GM12878 (cell line): ENCODE measurements at regions not wholly inside any gene's neighbourhood (a gene's known extent, or its start where the extent isn't known, plus 50 kb on each side); places are given as distances from the start of the nearest gene placed in this dataset.

Experiments used
- ATAC-seq: fragments of 200-7000 bp; cut with Tn5 transposase; 3 replicates; pipeline ENCODE4 v1.9.1; 2020; ENCODE audit warnings: mild to moderate bottlenecking, moderate library complexity
- BruUV-seq: library from RNA; stranded (reverse); fragments of 400-500 nt; replicated peaks from 2 replicates; lab custom pipeline; 2021; lab: Mats Ljungman, UMichigan
- CTCF ChIA-PET: fragments of 300-600 bp; sonication (Branson Sonifier 250); formaldehyde crosslinking; extraction: SDS; loops from one replicate; lab custom pipeline; 2021; ENCODE audit warnings: inconsistent platforms; lab: Yijun Ruan, JAX
- POLR2A ChIA-PET: fragments of 350-600 bp; formaldehyde crosslinking; extraction: SDS; loops from one replicate; lab custom pipeline; 2021; ENCODE audit warnings: inconsistent platforms; lab: Charles Lee
- RAD21 ChIA-PET: fragments of 300-600 bp; sonication (Branson Sonifier 250); formaldehyde crosslinking; loops from one replicate; lab custom pipeline; 2023; ENCODE audit warnings: antibody characterized with exemption; ENCODE audit not compliant: unreplicated experiment; lab: Charles Lee
- SMC1A ChIA-PET: fragments of 300-600 bp; sonication (Branson Sonifier 250); formaldehyde crosslinking; loops from one replicate; lab custom pipeline; 2023; ENCODE audit not compliant: unreplicated experiment, uncharacterized antibody; lab: Charles Lee
- DNase-seq: peaks from one replicate; pipeline ENCODE4 v3.0.0-alpha.2; 2011; ENCODE audit warnings: low read depth, low spot score
- FAIRE-seq: peaks from 3 replicates; lab custom pipeline; 2011; peaks lifted over from hg19 to GRCh38; lab: Jason Lieb, UNC
- H2AFZ ChIP-seq: 2 replicates; pipeline ENCODE4 v1.6.0; 2011; ENCODE audit warnings: low read depth, low read length, control low read depth; ENCODE audit not compliant: control insufficient read depth
- H3K27ac ChIP-seq: 2 replicates; pipeline ENCODE4 v1.5.1; 2011; ENCODE audit warnings: control low read depth; ENCODE audit not compliant: control insufficient read depth, insufficient read depth
- H3K27me3 ChIP-seq, 2 experiments: replicated peaks in 1 of 2; 2 replicates each; pipeline versions ENCODE4 v1.6.0 to v1.6.1; 2011; ENCODE audit warnings: low read length in 1 of 2; ENCODE audit not compliant: control insufficient read depth in 2 of 2, insufficient read depth in 2 of 2
- H3K36me3 ChIP-seq, 2 experiments: 2 replicates each; pipeline ENCODE4 v1.5.1; 2011; ENCODE audit warnings: low read length in 1 of 2; ENCODE audit not compliant: control insufficient read depth in 2 of 2, insufficient read depth in 2 of 2
- H3K4me1 ChIP-seq: 2 replicates; pipeline ENCODE4 v1.6.1; 2011; ENCODE audit warnings: mild to moderate bottlenecking, low read length, moderate library complexity, mixed read lengths; ENCODE audit not compliant: control insufficient read depth, insufficient read depth
- H3K4me2 ChIP-seq: 2 replicates; pipeline ENCODE4 v1.6.0; 2011; ENCODE audit warnings: control low read depth; ENCODE audit not compliant: control insufficient read depth, insufficient read depth
- H3K4me3 ChIP-seq: fragments of 200-600 bp; sonication (generic); 2 replicates; pipeline ENCODE4 v1.5.1; 2016
- H3K79me2 ChIP-seq: 2 replicates; pipeline ENCODE4 v1.6.0; 2011; ENCODE audit warnings: low read length; ENCODE audit not compliant: control insufficient read depth, insufficient read depth
- H3K9ac ChIP-seq: 2 replicates; pipeline ENCODE4 v1.8.0; 2011; ENCODE audit warnings: low read length, control low read depth, mixed read lengths; ENCODE audit not compliant: control insufficient read depth, insufficient read depth
- H3K9me3 ChIP-seq: replicated peaks from 3 replicates; pipeline ENCODE4 v1.5.1; 2011; ENCODE audit warnings: mild to moderate bottlenecking, low read length; ENCODE audit not compliant: control insufficient read depth, insufficient read depth
- H4K20me1 ChIP-seq: 2 replicates; pipeline ENCODE4 v1.6.0; 2011; ENCODE audit not compliant: control insufficient read depth, insufficient read depth
- BCL11A ChIP-seq: IDR thresholded peaks from 2 replicates; pipeline ENCODE4 v1.6.1; 2011; ENCODE audit warnings: low read depth, low read length
- BHLHE40 ChIP-seq, 2 experiments: fragments of 450-650 bp in 1 of 2; IDR thresholded peaks; 2 replicates each; pipeline ENCODE4 v1.6.1; 2011 to 2017; ENCODE audit warnings: low read depth in 2 of 2, borderline replicate concordance in 1 of 2, improper control_type of control experiment in 1 of 2, low read length in 1 of 2, mild to moderate bottlenecking in 1 of 2
- EGR1 ChIP-seq, 2 experiments: IDR thresholded peaks; 1 replicate in 1 of 2; 2 replicates in 1 of 2; pipeline ENCODE4 v1.6.1; 2011 to 2012; ENCODE audit warnings: low read depth in 2 of 2, low read length in 2 of 2, borderline replicate concordance in 1 of 2, mild to moderate bottlenecking in 1 of 2, moderate library complexity in 1 of 2
- YBX1 ChIP-seq: fragments of 450-650 bp; IDR thresholded peaks from 2 replicates; pipeline ENCODE4 v1.6.1; 2016; ENCODE audit warnings: antibody characterized with exemption
- WGBS: methylation state at CpG from one replicate; pipeline ENCODE4 v1.1.6; 2016; ENCODE audit warnings: low lambda C conversion rate; ENCODE audit not compliant: insufficient replicate concordance, insufficient coverage; ENCODE audit errors: missing lambda C conversion rate; 5-methylcytosine and 5-hydroxymethylcytosine counted together
- in situ Hi-C: fragments of 300-500 bp; cut with MboI; formaldehyde crosslinking; loops from 9 replicates; pipeline ENCODE4 v1.14.3; 2018; ENCODE audit warnings: mixed read lengths
- intact Hi-C: fragments of 100-400 bp; cut with micrococcal nuclease; formaldehyde crosslinking; loops from one replicate; pipeline ENCODE4 v1.14.2; 2022; ENCODE audit not compliant: unreplicated experiment
- TF ChIP-seq, protein P1 (sequence below): IDR thresholded peaks from 2 replicates; pipeline ENCODE4 v1.6.1; 2012; ENCODE audit warnings: improper control_type of control experiment, low read depth, low read length; ENCODE audit not compliant: insufficient replicate concordance

GRCh38 chr5:173696216-173696615 is 79.8 kb upstream of the BOD1 start:
- ATAC-seq (no peak), DNase-seq (no peak), FAIRE-seq (no peak)
- TF ChIP-seq EGR1 (IDR thresholded peaks at IDR 0.05; ENCODE audit: borderline replicate concordance in 1 of 2, low read depth in 2 of 2, low read length in 2 of 2), result no peak
- no peak for TF ChIP-seq YBX1
- no peak for TF ChIP-seq BHLHE40 (IDR thresholded peaks at IDR 0.05; ENCODE audit: borderline replicate concordance in 1 of 2, low read depth in 2 of 2, low read length in 1 of 2)
- no peak for TF ChIP-seq BCL11A
- TF ChIP-seq, protein P1, sequence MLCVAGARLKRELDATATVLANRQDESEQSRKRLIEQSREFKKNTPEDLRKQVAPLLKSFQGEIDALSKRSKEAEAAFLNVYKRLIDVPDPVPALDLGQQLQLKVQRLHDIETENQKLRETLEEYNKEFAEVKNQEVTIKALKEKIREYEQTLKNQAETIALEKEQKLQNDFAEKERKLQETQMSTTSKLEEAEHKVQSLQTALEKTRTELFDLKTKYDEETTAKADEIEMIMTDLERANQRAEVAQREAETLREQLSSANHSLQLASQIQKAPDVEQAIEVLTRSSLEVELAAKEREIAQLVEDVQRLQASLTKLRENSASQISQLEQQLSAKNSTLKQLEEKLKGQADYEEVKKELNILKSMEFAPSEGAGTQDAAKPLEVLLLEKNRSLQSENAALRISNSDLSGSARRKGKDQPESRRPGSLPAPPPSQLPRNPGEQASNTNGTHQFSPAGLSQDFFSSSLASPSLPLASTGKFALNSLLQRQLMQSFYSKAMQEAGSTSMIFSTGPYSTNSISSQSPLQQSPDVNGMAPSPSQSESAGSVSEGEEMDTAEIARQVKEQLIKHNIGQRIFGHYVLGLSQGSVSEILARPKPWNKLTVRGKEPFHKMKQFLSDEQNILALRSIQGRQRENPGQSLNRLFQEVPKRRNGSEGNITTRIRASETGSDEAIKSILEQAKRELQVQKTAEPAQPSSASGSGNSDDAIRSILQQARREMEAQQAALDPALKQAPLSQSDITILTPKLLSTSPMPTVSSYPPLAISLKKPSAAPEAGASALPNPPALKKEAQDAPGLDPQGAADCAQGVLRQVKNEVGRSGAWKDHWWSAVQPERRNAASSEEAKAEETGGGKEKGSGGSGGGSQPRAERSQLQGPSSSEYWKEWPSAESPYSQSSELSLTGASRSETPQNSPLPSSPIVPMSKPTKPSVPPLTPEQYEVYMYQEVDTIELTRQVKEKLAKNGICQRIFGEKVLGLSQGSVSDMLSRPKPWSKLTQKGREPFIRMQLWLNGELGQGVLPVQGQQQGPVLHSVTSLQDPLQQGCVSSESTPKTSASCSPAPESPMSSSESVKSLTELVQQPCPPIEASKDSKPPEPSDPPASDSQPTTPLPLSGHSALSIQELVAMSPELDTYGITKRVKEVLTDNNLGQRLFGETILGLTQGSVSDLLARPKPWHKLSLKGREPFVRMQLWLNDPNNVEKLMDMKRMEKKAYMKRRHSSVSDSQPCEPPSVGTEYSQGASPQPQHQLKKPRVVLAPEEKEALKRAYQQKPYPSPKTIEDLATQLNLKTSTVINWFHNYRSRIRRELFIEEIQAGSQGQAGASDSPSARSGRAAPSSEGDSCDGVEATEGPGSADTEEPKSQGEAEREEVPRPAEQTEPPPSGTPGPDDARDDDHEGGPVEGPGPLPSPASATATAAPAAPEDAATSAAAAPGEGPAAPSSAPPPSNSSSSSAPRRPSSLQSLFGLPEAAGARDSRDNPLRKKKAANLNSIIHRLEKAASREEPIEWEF, result no peak
- Histone ChIP-seq H4K20me1 (no peaks in the 10 kb centered on the region), H3K4me2 (no peak overlapping the region), H2AFZ (no peak overlapping the region), H3K79me2 (no peaks in the 10 kb centered on the region), H3K4me1 (peaks cover 24% of the 10 kb centered on the region), H3K4me3 (no peak overlapping the region), H3K27ac (no peak overlapping the region), H3K27me3 (no peaks in the 10 kb centered on the region), H3K36me3 (no peaks in the 10 kb centered on the region), H3K9ac (no peak overlapping the region), H3K9me3 (no peaks in the 10 kb centered on the region)
- BruUV-seq, result no TSS peak
- in situ Hi-C loops (no loop called here), intact Hi-C loops (no loop called here)
- ChIA-PET CTCF (interaction anchor here (0.6 to 1.7 kb wide), 3 partner anchors 9 to 90 kb away, joined by 3 to 6 read pairs (median 3); no protein-coding TSS in a partner anchor), SMC1A (interaction anchor here (0.9 to 2.1 kb wide), 3 partner anchors 17 to 49 kb away, joined by 3 to 6 read pairs (median 4); no protein-coding TSS in a partner anchor), POLR2A (interaction anchor here (1.2 kb wide), 1 partner anchor 17 kb away, joined by 4 read pairs; no protein-coding TSS in a partner anchor), RAD21 (no interaction called here)
- WGBS, result 95% methylated on average over 3 of the region's 3 CpGs
